ENCODE measurements at regions not wholly inside any gene's neighbourhood (a gene's known extent, or its start where the extent isn't known, plus 50 kb on each side); places are given as distances from the start of the nearest gene placed in this dataset.

GRCh38 chr10:65270969-65271368 is 1654.9 kb upstream of the LRRTM3 start:
- Histone ChIP-seq H3K36me3 (replicated peaks; ENCODE audit: insufficient read depth, low read length) (no peaks in the 10 kb centered on the region), H3K4me3 (ENCODE audit: low read length) (no peak overlapping the region), H3K27ac (ENCODE audit: low read length) (no peak overlapping the region), H4K20me1 (ENCODE audit: insufficient read depth, low read length) (no peaks in the 10 kb centered on the region), H3K27me3 (replicated peaks; ENCODE audit: insufficient read depth, low read length) (no peaks in the 10 kb centered on the region), H3K79me2 (ENCODE audit: low read length) (no peaks in the 10 kb centered on the region), H3K9me2 (replicated peaks; ENCODE audit: insufficient read depth, low read length) (no peaks in the 10 kb centered on the region), H3K4me2 (ENCODE audit: low read depth, low read length) (no peak overlapping the region), H3K4me1 (ENCODE audit: low read length) (no peaks in the 10 kb centered on the region), H3K9me3 (replicated peaks; ENCODE audit: insufficient read depth, low read length) (no peaks in the 10 kb centered on the region), H3K9ac (ENCODE audit: low read length) (no peak overlapping the region), H3F3A (ENCODE audit: insufficient read depth, low read length) (no peaks in the 10 kb centered on the region), H2AFZ (ENCODE audit: low read length) (no peak overlapping the region)
- no peak for TF ChIP-seq CTCF (IDR thresholded peaks at IDR 0.05; ENCODE audit: low read length)
- TF ChIP-seq EZH2 (optimal IDR thresholded peaks at IDR 0.05; ENCODE audit: low read depth, low read length): no peak
- no peak for TF ChIP-seq EZH2phosphoT487 (IDR thresholded peaks at IDR 0.05; ENCODE audit: low read length)
- no peak for DNase-seq

- Histone ChIP-seq H3K27me3 (replicated peaks; ENCODE audit: insufficient read depth, low read length) (no peaks in the 10 kb centered on the region), H4K20me1 (ENCODE audit: insufficient read depth, low read length) (no peaks in the 10 kb centered on the region), H3K9me3 (replicated peaks; ENCODE audit: insufficient read depth, low read length) (no peaks in the 10 kb centered on the region), H3K4me1 (ENCODE audit: low read length) (no peaks in the 10 kb centered on the region), H3K79me2 (ENCODE audit: low read length) (no peaks in the 10 kb centered on the region), H3F3A (ENCODE audit: insufficient read depth, low read length) (no peaks in the 10 kb centered on the region), H3K9me2 (replicated peaks; ENCODE audit: insufficient read depth, low read length) (no peaks in the 10 kb centered on the region), H3K36me3 (replicated peaks; ENCODE audit: insufficient read depth, low read length) (no peaks in the 10 kb centered on the region), H3K4me2 (ENCODE audit: low read depth, low read length) (no peak overlapping the region), H3K27ac (ENCODE audit: low read length) (no peak overlapping the region), H2AFZ (ENCODE audit: low read length) (no peak overlapping the region), H3K9ac (ENCODE audit: low read length) (no peak overlapping the region), H3K4me3 (ENCODE audit: low read length) (no peak overlapping the region)
- no peak for DNase-seq
- no peak for TF ChIP-seq EZH2 (optimal IDR thresholded peaks at IDR 0.05; ENCODE audit: low read depth, low read length)
- TF ChIP-seq EZH2phosphoT487 (IDR thresholded peaks at IDR 0.05; ENCODE audit: low read length): no peak
- TF ChIP-seq CTCF (IDR thresholded peaks at IDR 0.05; ENCODE audit: low read length): no peak
These were observed 1652.7 kb upstream of the LRRTM3 start for GRCh38 chr10:65273115-65273514.

GRCh38 chr10:65275296-65275695 is 1650.5 kb upstream of the LRRTM3 start:
- H3K27me3 ChIP-seq (replicated peaks; ENCODE audit: insufficient read depth, low read length): no peaks in the 10 kb centered on the region
- H2AFZ ChIP-seq (ENCODE audit: low read length): no peak overlapping the region
- TF ChIP-seq EZH2 (optimal IDR thresholded peaks at IDR 0.05; ENCODE audit: low read depth, low read length) (no peak), CTCF (IDR thresholded peaks at IDR 0.05; ENCODE audit: low read length) (no peak), EZH2phosphoT487 (IDR thresholded peaks at IDR 0.05; ENCODE audit: low read length) (no peak)
- no peak overlapping the region for H3K27ac ChIP-seq (ENCODE audit: low read length)
- H4K20me1 ChIP-seq (ENCODE audit: insufficient read depth, low read length): no peaks in the 10 kb centered on the region
- H3K9me3 ChIP-seq (replicated peaks; ENCODE audit: insufficient read depth, low read length): no peaks in the 10 kb centered on the region
- DNase-seq: no peak
- H3K79me2 ChIP-seq (ENCODE audit: low read length): no peaks in the 10 kb centered on the region
- no peaks in the 10 kb centered on the region for H3F3A ChIP-seq (ENCODE audit: insufficient read depth, low read length)
- no peak overlapping the region for H3K9ac ChIP-seq (ENCODE audit: low read length)
- no peak overlapping the region for H3K4me3 ChIP-seq (ENCODE audit: low read length)
- H3K36me3 ChIP-seq (replicated peaks; ENCODE audit: insufficient read depth, low read length): no peaks in the 10 kb centered on the region
- H3K4me2 ChIP-seq (ENCODE audit: low read depth, low read length): no peak overlapping the region
- no peaks in the 10 kb centered on the region for H3K9me2 ChIP-seq (replicated peaks; ENCODE audit: insufficient read depth, low read length)
- H3K4me1 ChIP-seq (ENCODE audit: low read length): no peaks in the 10 kb centered on the region

All from MM.1S (cell line).